Kidney epithelial cell (primary cell): ENCODE measurements at regions not wholly inside any gene's neighbourhood (a gene's known extent, or its start where the extent isn't known, plus 50 kb on each side); places are given as distances from the start of the nearest gene placed in this dataset.

Experiments used
- DNase-seq: peaks from one replicate; pipeline ENCODE4 v3.0.0-alpha.2; 2010; ENCODE audit warnings: low read depth
- H3K27me3 ChIP-seq: 2 replicates; pipeline ENCODE4 v1.6.0; 2011; ENCODE audit warnings: low read length; ENCODE audit not compliant: control insufficient read depth, insufficient read depth
- H3K36me3 ChIP-seq: 2 replicates; pipeline ENCODE4 v1.5.1; 2011; ENCODE audit warnings: low read length; ENCODE audit not compliant: control insufficient read depth, insufficient read depth
- H3K4me3 ChIP-seq: 2 replicates; pipeline ENCODE4 v1.5.1; 2011; ENCODE audit warnings: low read depth, mild to moderate bottlenecking, control low read depth, low read length
- TF ChIP-seq, protein P1 (sequence below): IDR thresholded peaks from 2 replicates; pipeline ENCODE4 v1.5.1; 2011; ENCODE audit warnings: mild to moderate bottlenecking, moderate library complexity, low read length, control low read depth, inconsistent platforms; ENCODE audit not compliant: insufficient read depth, poor library complexity, severe bottlenecking

DNA sequence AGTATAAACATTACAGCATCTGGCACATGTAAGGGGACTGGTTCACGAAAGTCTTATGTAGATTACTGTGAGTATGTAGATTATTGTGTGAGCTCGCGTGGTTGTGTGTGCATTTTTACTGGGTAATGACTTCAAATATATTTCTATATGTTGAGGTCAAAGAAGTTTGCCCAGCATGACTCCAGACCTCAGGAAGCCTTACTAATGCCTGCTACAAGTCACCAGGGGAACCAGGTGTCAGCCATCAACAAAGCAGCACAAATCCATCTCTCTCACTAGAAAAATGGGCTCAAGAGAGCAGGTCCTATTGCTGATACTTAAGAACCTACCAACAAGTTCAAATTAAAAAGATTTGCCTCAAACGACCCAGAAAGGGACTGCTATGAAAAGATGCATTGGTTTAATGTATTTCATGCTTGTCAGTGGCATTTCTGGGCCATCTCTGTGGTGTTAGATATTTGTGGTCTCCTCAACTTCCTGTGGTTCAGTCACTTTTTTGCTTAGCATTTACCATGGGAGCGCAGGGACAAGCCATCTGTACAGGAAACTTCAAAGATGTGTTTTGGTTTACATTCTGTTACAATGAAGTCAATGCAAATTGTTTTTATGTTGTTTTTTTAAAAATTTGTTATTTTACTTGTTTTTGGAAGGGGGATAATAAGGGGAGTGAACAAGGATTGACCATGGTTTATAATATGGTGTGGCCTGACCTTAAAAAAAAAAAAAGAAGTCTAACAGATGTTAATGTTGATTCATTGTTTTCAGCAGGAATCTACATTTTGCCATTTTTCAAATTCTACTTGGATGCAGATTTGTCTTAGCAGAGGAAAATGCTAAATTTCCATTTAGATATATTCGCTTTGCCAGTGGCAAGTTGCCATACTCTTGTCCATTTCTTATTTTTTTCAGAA is 172.1 kb upstream of the ADAMTS9 start:
- TF ChIP-seq, protein P1, sequence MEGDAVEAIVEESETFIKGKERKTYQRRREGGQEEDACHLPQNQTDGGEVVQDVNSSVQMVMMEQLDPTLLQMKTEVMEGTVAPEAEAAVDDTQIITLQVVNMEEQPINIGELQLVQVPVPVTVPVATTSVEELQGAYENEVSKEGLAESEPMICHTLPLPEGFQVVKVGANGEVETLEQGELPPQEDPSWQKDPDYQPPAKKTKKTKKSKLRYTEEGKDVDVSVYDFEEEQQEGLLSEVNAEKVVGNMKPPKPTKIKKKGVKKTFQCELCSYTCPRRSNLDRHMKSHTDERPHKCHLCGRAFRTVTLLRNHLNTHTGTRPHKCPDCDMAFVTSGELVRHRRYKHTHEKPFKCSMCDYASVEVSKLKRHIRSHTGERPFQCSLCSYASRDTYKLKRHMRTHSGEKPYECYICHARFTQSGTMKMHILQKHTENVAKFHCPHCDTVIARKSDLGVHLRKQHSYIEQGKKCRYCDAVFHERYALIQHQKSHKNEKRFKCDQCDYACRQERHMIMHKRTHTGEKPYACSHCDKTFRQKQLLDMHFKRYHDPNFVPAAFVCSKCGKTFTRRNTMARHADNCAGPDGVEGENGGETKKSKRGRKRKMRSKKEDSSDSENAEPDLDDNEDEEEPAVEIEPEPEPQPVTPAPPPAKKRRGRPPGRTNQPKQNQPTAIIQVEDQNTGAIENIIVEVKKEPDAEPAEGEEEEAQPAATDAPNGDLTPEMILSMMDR = no peak
- H3K36me3 ChIP-seq = no peaks in the 10 kb centered on the region
- DNase-seq = no peak
- no peaks in the 10 kb centered on the region for H3K27me3 ChIP-seq
- H3K4me3 ChIP-seq = no peak overlapping the region

DNA sequence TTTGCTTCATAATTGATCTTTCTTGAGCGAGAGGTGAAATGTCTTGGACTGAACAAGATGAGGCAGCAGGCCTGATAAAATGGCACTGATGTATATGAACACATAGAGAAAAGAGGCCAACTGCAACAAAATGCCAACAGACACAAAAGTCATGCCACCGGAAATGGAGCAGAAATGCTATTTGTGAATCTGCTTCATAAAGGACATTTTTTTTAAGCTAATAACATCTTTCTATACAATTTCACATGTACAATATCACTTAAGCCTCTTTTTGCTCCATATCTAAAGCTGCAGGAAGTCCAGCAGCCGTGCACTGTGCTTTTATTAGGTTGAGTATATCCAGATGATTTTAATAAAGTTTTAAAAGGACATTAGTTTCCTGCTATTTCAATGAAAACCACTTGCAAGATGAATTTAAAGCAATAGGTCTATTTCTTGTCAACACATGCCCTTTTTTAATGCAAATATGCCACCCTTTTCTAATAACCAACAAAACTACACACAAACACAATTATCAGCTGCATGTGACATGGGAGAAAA is 169.2 kb upstream of the ADAMTS9 start:
- TF ChIP-seq, protein P1 = no peak
- no peak overlapping the region for H3K4me3 ChIP-seq
- no peaks in the 10 kb centered on the region for H3K27me3 ChIP-seq
- no peak for DNase-seq
- no peaks in the 10 kb centered on the region for H3K36me3 ChIP-seq

DNA sequence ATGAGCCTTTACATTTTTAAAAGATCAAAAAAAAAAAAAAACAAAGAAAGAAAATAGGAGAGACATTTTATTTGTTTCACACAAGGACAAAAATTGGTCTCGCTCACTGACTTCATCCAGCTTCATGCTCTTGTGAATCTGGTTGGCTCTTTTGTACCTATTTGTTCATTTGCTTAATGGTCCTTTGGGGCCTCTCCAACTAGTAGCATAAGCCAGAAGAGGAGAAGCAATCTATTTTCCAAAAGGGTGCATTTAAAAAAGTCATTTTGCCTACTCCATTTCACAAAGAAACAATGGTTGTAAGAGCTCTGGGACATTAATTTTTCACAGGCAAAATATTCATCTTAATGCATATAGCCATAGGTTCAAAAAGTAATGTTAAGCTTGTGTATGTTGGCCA is 168.3 kb upstream of the ADAMTS9 start:
- Histone ChIP-seq H3K4me3 (no peak overlapping the region), H3K36me3 (no peaks in the 10 kb centered on the region), H3K27me3 (no peaks in the 10 kb centered on the region)
- DNase-seq = no peak
- TF ChIP-seq, protein P1 = no peak

DNA sequence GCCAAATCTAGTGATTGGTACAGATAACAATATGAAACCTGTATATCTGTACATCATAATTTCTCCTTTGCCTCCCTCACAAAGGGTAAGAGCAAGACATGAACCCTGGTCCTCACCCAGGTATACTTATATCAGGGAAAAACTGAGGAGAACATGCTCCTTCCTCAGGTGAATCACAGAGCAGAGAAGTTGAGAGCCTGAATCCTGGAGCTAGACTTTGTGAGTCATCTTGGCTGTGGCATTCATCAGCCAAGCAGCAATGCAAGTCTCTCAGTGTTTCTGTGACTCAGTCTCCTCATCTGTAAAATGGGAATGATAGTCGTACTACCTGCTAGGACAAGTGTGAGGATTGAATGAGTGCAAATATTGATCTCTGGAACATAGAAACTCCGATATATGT is 165.7 kb upstream of the ADAMTS9 start:
- no peaks in the 10 kb centered on the region for H3K27me3 ChIP-seq
- TF ChIP-seq, protein P1 = no peak
- no peak for DNase-seq
- no peaks in the 10 kb centered on the region for H3K36me3 ChIP-seq
- no peak overlapping the region for H3K4me3 ChIP-seq

DNA sequence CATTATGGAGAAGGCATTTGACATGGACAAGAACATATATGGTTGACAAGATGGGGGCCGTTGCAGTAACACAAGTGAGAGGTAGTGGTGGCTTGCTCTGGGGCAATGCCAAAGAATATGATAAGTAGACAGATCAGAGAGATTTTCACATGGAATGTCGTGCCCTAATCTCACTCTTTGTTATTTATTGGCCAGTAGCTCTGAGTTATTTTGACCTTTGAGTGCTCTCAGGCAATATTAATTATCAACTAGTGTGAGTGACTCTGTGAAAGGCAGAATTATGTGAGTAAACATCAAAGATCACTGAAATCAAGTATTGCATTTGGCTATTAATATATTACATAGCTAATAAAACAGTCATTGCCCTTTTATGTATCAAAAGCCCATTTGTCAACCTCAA is 164.9 kb upstream of the ADAMTS9 start:
- no peak overlapping the region for H3K4me3 ChIP-seq
- DNase-seq = no peak
- TF ChIP-seq, protein P1 = no peak

More for the DNA sequence above, 164.9 kb upstream of the ADAMTS9 start:
- no peaks in the 10 kb centered on the region for H3K36me3 ChIP-seq
- H3K27me3 ChIP-seq = no peaks in the 10 kb centered on the region
